ENCODE measurements at regions not wholly inside any gene's neighbourhood (a gene's known extent, or its start where the extent isn't known, plus 50 kb on each side); places are given as distances from the start of the nearest gene placed in this dataset.

DNA sequence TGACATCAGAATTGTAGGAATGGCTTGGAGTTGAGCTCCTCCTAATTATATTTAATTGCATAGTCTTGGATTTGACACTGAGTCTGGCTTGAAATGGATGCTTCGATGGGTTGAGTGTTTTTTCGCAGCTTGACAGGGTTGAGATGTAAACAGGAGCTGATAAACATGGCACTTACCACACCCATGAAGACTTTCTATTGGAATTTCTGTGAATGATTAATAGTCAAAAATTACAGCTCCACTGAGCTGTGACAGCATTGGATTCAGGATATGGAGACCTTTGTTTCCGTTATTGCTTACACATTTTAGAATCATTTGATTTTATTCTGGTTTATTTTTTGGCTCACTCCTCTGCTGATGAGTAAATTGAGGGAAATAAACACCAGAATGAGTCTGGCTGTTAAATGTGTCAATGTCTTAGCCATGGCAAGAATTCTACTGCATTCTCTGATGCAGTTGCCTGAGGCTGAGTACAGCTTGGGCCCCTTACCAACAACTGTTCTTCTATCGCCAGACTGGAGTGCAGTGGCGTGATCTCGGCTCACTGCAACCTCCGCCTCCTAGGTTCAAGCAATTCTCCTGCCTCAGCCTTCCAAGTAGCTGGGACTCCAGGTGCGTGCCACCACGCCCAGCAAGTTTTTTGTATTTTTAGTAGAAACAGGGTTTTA lies 128.1 kb upstream of the DOK5 start:
- TF ChIP-seq, protein P1, sequence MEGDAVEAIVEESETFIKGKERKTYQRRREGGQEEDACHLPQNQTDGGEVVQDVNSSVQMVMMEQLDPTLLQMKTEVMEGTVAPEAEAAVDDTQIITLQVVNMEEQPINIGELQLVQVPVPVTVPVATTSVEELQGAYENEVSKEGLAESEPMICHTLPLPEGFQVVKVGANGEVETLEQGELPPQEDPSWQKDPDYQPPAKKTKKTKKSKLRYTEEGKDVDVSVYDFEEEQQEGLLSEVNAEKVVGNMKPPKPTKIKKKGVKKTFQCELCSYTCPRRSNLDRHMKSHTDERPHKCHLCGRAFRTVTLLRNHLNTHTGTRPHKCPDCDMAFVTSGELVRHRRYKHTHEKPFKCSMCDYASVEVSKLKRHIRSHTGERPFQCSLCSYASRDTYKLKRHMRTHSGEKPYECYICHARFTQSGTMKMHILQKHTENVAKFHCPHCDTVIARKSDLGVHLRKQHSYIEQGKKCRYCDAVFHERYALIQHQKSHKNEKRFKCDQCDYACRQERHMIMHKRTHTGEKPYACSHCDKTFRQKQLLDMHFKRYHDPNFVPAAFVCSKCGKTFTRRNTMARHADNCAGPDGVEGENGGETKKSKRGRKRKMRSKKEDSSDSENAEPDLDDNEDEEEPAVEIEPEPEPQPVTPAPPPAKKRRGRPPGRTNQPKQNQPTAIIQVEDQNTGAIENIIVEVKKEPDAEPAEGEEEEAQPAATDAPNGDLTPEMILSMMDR (CRISPR knock-in tag; IDR thresholded peaks at IDR 0.05), result no peak
- TF ChIP-seq EZH2 (conservative IDR thresholded peaks at IDR 0.05; ENCODE audit: low read depth, low read length), result no peak
- TF ChIP-seq ZBTB21 (CRISPR knock-in tag; IDR thresholded peaks at IDR 0.05), result no peak
- TF ChIP-seq ARNTL (CRISPR knock-in tag; IDR thresholded peaks at IDR 0.05), result no peak
- TF ChIP-seq, protein P2, sequence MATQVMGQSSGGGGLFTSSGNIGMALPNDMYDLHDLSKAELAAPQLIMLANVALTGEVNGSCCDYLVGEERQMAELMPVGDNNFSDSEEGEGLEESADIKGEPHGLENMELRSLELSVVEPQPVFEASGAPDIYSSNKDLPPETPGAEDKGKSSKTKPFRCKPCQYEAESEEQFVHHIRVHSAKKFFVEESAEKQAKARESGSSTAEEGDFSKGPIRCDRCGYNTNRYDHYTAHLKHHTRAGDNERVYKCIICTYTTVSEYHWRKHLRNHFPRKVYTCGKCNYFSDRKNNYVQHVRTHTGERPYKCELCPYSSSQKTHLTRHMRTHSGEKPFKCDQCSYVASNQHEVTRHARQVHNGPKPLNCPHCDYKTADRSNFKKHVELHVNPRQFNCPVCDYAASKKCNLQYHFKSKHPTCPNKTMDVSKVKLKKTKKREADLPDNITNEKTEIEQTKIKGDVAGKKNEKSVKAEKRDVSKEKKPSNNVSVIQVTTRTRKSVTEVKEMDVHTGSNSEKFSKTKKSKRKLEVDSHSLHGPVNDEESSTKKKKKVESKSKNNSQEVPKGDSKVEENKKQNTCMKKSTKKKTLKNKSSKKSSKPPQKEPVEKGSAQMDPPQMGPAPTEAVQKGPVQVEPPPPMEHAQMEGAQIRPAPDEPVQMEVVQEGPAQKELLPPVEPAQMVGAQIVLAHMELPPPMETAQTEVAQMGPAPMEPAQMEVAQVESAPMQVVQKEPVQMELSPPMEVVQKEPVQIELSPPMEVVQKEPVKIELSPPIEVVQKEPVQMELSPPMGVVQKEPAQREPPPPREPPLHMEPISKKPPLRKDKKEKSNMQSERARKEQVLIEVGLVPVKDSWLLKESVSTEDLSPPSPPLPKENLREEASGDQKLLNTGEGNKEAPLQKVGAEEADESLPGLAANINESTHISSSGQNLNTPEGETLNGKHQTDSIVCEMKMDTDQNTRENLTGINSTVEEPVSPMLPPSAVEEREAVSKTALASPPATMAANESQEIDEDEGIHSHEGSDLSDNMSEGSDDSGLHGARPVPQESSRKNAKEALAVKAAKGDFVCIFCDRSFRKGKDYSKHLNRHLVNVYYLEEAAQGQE (IDR thresholded peaks at IDR 0.05; ENCODE audit: borderline replicate concordance in 1 of 2, low read depth in 1 of 2, low read length in 2 of 2), result no peak
- no peak for TF ChIP-seq MXI1 (IDR thresholded peaks at IDR 0.05; ENCODE audit: borderline replicate concordance, low read depth, low read length)
- TF ChIP-seq FOXJ3 (CRISPR knock-in tag; IDR thresholded peaks at IDR 0.05; ENCODE audit: borderline replicate concordance), result no peak
- TF ChIP-seq, protein P3, sequence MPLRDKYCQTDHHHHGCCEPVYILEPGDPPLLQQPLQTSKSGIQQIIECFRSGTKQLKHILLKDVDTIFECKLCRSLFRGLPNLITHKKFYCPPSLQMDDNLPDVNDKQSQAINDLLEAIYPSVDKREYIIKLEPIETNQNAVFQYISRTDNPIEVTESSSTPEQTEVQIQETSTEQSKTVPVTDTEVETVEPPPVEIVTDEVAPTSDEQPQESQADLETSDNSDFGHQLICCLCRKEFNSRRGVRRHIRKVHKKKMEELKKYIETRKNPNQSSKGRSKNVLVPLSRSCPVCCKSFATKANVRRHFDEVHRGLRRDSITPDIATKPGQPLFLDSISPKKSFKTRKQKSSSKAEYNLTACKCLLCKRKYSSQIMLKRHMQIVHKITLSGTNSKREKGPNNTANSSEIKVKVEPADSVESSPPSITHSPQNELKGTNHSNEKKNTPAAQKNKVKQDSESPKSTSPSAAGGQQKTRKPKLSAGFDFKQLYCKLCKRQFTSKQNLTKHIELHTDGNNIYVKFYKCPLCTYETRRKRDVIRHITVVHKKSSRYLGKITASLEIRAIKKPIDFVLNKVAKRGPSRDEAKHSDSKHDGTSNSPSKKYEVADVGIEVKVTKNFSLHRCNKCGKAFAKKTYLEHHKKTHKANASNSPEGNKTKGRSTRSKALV (CRISPR knock-in tag; IDR thresholded peaks at IDR 0.05), result no peak
- no peak for TF ChIP-seq POLR2AphosphoS5 (IDR thresholded peaks at IDR 0.05; ENCODE audit: low read depth, low read length)
- TF ChIP-seq BRD4 (CRISPR knock-in tag; IDR thresholded peaks at IDR 0.05), result no peak
